ENCODE measurements at regions not wholly inside any gene's neighbourhood (a gene's known extent, or its start where the extent isn't known, plus 50 kb on each side); places are given as distances from the start of the nearest gene placed in this dataset.

- no peak for TF ChIP-seq CTCF (IDR thresholded peaks at IDR 0.05)
- no peak for TF ChIP-seq POLR2A (IDR thresholded peaks at IDR 0.05)
These were observed 163.3 kb upstream of the LEF1 start for GRCh38 chr4:108331905-108332632.
